Activated CD4-positive, alpha-beta T cell treated with anti-CD3 and anti-CD28 coated beads, Interleukin-10, Interleukin-2, amounts not matched to agents 100 ng/mL and 50 ng/mL, durations not matched to agents 16 hours and 8 hours (primary cell): ENCODE measurements at regions not wholly inside any gene's neighbourhood (a gene's known extent, or its start where the extent isn't known, plus 50 kb on each side); places are given as distances from the start of the nearest gene placed in this dataset.

Experiments used
- DNase-seq: peaks from one replicate; pipeline ENCODE4 v3.0.0-alpha.2; 2020

DNA sequence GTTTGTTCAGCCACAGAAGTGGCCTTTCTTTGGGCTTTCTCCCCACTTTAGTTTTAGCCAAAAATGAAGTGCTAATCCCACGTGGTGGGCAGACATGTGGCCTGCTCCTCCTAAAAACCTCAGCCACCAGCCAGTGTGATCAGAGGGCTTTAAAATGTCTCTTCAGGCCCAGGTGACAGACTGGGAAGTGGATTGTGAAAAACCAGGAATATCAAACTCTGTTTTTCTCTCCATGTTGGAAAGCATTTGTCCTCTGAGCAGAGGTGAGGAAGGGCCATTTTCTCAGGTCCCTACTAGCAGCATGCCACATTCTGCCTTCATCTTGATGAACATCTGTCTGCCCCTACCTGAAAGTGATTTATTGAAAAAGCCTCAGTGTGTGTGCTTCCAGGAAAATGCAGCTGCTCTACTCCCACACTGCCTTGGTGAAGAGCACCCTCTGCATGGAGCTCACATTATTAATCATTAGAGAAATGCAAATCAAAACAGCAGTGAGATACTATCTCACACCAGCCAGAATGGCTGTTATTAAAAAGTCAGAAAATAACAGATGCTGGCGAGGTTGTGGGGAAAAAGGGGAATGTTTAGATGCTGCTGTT lies 181.2 kb upstream of the DMAC1 start:
- peak; percentile 34 for DNase-seq

DNA sequence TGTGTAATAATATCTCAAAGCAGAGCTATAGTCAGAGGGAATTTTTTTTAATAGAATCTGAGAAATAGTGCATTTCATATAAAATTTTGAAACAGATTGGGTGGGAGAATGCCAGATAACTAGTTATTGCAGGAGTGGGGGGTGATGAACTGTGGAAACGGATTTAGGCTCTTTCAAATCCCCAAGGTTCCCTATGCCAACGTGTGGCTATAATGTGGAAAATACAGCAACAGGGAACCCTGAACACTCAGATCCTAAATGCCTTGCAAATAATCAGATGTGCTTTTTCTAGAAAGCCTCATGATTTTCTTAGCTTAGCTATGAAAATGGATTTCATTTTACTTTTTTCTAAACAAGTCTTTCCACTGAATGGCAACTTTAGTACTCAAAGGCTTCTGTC lies 180.5 kb upstream of the DMAC1 start:
- no peak for DNase-seq

DNA sequence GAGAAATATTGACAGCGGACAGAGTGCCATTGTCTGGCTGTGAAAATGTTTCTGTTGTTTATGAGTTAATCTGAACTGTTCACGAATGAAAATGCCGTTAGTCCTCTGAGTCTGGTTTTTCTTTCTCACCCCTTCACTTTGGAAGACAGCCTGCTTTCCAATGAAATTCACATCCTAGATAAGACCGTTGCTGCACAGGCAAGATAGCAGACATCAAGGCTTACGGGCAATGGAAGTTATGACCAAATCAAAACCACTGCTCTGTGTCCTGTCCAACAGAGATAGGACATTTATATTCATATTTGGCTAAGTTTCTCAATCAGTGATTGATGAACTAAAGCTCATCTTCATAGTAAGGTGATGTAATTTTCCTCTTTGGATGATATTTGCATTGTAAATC lies 180.0 kb upstream of the DMAC1 start:
- no peak for DNase-seq

DNA sequence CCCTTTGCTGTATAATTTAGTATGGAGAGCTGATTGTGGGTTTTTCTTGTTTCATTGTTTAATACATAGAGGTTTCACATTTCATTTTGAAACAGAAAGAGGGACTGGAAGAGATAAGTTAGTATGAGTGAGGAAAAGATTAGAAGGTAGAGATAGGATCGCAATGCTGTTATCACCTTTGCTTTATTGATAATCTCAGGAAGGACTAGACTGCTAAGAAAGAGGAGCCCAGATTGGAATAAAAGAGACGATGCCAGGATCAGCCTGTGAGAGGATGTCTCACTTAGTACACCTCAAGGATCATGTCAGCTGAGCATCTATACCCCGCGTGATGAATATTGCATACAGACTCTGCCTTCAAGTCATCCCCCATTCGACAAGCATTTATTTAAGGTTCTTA lies 178.0 kb upstream of the DMAC1 start:
- peak; percentile 39 for DNase-seq

DNA sequence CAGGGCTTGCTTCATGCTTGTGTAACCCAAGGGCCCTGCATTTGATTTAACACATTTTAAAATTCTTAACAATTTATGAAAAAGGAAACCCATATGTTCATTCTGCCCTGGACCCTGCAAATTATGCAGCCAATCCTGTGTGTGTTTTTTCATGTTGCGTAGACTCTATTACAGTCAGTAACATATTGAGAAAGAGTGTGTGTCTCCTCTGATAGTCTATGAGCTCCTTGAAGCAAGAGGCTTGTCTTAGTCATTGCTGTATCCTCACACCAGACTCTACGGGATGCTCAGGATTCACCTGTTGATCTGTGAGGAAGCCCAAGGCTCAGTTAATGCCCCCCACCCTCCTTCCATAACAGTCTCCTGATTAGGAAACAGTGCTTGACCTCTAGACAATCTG lies 177.3 kb upstream of the DMAC1 start:
- peak; percentile 30 for DNase-seq

DNA sequence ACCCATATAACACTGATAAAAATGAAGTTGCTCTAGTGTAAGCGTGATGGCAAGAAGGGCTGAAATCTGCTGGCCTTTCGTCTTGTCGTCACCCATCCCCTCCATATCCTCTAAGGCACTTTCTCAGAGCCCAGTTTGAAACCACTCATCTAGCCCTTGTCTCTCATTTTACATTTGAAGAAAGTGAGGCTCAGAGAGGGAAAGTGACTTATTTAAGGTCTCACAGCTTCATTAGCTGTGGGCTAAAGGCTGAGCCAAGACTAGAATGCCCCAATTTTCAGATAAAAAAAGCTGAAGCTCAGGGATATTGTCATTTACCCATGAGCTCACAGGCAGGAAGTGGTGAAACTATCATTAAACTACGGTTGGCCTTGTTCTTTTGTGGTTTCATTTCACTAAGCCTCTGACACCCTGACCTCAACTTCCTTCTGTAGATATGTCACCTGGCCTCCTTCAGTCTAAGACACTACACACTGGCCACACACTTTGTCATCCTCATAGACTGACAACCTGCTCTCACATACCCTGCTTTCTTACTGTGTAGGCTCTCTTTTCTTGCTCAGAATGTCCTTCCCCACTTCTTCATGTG lies 176.7 kb upstream of the DMAC1 start:
- DNase-seq, result peak; percentile 93

DNA sequence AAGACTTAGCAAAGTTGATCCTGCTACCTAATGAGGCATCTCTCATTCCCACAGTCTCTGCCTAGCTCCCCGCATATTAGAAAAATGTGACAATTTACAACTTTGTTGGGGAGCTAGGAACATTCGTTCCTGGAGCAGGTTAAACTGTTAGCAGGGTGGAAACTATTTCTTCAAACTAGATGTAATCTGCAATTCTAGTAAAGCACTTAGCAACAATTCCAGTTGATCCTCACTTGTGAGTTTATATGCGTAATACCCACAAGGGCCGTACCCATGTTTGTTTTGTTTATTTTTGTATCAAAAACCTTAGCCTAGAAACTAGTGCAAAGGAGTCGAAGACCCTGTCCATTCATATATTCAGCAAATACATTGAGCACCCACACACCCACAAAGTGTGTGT lies 175.8 kb upstream of the DMAC1 start:
- DNase-seq, result no peak

DNA sequence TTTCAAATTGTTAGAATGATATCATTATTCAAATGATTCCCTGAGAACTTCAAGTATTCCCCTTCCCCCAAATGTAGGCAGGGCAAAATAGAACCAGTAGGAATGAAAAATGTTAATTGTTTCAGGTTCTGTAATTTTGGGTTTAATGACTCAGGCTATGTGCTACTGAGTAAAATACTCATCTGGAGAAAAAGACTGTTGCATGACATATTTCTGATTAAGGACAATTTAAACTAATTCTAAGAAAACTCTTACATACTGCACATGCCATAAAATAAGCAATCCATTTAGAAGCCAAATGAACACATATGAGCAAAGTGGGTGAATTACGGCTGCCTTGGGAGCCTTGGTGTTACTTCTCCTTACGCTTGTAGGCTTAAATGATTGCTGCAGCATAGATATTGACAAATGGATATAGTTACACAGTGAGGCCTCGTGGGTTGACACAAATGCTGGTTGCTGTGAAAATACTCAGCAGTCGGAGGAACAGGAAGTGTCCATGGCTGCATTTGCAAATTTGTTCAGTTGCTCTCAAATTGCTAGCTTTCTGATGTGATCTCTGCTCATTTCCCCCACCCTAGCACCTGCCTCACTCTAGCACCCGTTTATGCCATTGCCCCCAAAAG lies 174.9 kb upstream of the DMAC1 start:
- DNase-seq, result peak; percentile 57

DNA sequence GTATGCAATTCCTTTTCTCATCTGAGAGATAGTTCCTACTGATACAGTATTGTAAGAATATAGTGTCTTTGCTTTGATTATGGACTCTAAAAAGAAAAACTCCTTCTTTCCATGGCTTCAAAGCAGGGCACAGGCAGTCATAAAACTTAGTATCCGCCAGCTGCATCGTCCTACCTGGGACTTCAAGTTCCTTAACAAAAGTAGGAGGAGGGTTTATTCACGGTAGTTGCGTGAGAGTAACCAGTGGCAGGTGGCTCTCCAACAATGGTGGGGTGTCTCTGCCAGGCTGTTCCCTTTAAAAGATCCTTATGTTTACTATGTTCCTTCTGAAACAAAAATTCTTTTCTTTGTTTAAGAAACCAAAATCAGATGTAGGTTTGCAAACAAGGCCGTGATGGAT lies 173.5 kb upstream of the DMAC1 start:
- no peak for DNase-seq

DNA sequence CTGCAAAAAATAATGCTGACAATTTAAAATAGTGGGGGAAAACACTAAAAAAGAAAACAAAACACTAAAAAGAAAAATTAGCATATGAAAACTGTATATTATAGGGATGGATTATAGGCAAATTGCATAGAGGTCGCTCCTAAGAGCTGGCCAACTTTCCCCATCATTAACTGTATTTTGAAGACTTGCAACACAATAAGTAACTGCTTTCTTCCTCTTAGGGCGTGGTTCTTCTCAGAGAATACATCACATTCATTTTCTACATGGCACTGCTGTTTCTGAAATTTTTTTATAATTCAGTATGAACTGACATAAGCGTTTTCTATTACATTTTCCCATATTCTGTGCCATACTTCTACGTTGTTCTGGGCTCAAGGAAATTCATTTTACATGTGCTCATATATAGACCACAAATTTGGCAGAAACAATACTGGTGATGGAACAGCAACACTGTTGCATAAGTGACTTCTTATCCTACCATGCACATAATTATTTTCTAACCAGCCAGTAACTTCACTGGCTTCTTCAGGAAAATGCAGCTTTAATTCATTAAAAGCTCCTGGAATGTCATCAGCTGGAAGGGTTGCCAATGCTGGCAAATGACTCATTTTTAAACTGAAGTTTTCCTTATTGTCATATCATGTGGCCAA lies 171.2 kb upstream of the DMAC1 start:
- no peak for DNase-seq

DNA sequence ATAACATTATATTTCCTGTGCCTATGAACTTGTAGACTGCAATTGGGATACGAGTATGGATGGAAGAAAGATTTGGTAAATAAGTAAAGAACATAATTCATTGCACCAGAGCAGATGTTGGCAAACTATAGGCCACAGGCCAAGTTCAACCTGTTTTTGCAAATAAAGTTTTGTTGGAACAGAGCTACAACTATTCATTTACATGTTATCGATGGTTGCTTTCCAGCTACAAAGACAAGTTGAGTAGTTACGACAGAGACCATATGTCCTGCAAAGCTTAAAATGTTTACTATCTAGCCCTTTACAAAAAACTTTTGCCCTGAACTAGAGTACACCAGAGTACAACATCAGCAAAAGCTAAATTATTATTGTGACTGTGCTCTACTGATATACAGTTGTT lies 169.1 kb upstream of the DMAC1 start:
- no peak for DNase-seq

DNA sequence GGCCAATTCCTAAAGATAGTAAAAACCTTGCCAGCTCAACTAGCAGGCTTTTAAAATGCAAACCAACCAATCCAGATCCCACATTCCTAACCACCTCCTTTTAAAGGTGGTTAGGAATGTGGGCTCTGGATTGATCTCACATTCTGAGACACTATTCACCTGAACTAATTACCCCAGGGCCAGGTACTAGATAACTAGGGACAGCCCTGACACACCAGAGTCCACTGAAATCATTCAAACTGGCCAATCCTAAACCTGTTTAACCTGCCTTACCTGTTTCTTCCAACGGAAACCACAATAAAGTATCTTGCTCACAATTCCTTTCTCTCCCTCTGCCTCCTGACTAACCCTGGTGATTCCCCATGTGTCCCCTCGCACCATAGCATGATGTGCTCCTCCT lies 168.3 kb upstream of the DMAC1 start:
- no peak for DNase-seq

DNA sequence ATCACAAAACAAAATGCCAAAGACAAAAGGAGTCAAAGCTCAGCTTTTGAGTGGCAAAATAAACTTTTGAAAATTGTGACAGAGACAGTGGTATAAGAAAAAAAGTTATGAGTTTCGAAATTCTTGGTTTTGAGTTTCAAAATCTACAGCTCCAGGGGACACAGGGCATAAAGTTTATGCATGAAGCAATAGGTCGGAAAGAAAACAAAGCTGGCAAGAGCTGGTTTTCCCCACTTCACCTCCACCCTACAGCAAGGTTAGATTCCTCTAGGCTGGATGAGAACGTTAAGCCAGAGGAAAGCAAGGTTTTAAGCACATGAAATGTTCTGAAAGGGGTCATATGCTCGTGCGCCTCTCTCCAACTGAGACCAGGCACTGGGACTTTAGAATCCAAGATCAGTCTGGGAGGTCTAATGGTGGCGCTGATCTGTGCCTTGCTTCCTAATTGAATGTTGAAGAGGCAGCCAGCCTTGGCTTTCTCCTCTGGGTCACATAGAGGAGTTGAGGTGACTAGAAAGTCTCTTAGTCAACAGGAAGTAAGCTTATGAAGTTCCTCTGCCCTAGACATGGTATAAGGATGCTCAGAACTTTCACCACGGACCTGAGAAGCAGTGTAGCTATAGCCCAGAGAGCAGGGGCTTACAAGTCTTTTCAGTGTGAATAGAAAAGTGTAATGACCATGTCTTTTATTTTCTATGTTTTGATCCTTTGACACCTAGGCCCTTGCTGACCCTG lies 167.7 kb upstream of the DMAC1 start:
- no peak for DNase-seq

DNA sequence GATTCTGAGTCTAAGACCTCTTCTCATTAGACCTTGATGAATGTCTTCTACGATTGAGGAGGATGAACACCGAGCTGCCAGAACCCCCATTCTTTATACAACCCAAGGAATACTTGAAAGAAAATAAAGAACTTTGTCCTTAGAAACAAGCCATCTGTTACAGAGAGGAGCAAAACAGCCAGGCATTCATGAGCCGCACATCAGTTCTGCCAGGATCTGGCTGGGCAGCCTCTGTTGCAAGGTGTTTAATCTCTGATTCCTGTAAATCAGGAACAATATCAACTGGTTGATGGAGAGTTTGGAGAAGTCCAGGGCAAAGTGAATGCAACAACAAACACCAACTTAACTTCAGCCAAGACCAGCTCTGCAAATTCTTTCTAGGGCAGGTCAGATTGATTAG lies 165.5 kb upstream of the DMAC1 start:
- DNase-seq, result no peak

DNA sequence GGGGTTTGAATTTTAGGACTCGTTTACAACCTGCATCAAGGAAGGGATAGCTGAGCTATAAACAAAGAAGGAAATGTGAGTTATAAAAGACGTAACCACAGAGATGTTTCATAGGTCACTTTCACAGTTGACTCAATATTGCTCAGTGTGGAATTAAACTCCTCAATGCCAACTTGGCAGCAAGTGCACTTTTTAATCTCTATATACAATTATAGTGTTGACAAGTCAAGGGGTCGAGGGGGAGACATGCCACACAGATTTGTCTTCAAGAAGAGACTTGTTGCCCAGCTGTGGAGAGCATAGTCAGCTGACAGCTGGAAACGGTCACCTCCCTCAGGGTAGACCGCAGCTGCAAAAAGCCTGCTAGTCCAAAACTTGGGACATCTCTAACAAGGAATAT lies 163.4 kb upstream of the DMAC1 start:
- no peak for DNase-seq

DNA sequence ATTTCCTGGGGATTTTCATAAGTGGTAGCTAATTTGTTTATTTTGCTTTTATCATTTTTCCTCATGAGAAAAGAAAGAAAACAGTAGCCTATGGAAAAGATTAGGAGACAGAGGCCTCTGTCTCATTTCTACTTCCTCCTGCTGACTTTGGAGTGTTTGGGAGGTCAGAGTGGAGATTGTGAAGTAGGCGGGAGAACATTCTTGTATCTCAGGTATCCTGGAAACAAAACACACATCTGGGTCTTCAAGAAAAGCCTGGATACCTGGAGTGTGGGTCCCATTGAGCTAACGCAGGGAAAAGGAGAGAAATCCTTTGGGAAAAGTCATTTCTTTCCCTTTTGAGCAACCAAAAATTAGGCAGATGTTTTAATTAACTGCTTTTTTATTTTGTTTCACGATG lies 161.5 kb upstream of the DMAC1 start:
- no peak for DNase-seq

DNA sequence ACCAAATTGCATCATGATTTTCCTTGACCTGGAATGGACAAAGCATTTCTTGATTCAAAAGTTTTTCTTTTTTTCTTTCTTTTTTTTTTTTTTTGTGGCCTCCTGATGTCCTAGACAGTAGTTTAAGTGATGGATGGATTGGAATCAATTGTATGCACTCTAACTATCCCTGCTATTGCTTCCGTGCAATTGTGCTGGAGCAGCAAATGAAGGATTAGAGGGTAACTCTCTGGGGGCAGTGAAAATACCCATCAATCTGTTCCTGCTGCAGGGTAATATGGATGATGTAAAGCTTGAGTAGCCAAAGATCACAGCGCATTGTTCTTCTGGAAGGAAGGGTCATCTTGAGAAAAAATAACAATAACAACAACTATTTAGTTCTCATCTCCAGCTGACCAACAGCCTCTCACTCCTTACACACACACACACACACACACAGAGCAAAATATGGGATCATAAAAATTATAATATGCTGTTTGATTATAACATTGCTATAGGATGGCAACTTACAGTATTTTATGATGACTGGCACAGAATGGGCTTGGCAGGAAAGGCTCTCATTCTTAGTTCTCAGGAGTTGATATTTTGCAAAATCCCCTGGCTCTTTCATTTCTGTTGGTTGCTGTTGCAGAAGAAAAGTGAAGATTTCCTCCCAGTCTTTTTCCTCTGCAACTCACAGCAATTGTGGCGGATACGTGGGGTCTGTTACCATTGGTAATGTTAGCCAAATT lies 160.9 kb upstream of the DMAC1 start:
- DNase-seq, result no peak

DNA sequence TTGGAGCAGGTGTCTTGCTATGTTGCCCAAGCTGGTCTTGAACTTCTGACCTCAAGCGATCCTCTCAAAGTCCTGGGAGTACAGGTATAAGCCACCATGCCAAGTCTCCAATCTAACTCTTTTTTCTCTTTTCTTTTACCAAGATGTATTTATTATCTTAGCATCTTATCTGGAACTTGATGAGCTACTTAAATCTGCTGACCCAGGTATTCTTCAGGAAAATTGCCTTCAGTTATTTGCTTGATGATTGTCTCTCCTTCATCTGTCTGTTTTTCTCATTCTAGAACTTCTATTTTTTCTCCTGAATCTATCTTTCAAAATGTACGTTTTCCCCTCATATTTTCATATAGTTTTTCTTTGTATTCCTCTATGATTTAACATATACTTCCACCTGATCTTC lies 158.2 kb upstream of the DMAC1 start:
- no peak for DNase-seq

DNA sequence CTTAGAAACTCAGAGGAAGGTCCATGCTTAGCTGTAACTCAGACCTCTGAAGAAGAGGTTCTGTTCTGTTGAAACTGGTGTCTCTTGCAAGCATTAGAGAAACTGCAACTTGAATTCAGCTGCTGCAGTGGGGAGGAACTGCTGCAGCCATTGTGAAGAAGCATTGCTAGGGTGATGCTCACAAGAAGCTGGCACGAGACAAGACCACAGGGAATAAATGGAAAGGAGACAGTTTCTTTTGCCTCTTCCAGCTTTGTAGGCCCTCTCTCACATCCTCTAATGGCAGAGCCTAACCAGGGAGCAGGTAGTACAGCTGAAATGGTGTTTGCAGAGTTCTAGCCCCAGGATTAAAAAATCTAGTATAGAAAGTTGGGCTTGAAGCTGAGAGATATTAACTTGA lies 148.0 kb upstream of the DMAC1 start:
- no peak for DNase-seq

DNA sequence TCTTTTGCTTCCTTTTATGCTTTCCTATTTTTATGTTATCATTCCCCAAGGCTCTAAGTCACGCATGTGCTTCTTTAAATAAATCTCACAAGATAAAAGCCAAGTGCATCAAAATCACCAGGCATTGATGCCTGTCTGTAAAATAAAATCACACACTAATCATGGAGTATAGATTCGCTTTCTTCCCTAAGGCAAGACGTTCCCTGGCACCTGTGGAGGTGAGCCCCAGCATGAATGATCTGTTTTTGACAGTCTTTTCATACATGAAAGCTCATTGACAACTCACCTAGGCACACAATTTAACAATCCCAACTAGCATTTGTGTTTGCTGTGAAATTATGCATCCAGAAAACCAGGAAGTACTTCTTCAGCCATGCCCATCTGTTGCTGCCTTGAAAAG lies 146.9 kb upstream of the DMAC1 start:
- DNase-seq, result no peak

DNA sequence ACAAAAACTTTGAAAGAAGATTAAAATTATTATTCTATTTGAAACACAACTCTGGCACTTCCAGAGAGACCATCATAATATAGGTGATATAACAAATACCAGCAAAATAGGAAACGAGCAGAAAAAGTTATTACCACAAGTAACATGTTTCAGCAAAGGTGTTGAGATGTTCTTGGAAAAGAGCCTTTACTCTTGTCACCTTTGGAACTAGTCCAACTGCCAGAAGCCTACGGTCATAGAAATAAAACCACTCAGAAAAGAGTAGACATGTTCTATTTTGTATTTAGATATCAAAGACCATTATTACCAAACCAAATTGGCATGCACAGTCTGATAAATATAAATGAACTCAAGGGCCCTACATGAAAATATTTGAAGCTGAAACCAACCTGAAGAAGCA lies 145.0 kb upstream of the DMAC1 start:
- no peak for DNase-seq

DNA sequence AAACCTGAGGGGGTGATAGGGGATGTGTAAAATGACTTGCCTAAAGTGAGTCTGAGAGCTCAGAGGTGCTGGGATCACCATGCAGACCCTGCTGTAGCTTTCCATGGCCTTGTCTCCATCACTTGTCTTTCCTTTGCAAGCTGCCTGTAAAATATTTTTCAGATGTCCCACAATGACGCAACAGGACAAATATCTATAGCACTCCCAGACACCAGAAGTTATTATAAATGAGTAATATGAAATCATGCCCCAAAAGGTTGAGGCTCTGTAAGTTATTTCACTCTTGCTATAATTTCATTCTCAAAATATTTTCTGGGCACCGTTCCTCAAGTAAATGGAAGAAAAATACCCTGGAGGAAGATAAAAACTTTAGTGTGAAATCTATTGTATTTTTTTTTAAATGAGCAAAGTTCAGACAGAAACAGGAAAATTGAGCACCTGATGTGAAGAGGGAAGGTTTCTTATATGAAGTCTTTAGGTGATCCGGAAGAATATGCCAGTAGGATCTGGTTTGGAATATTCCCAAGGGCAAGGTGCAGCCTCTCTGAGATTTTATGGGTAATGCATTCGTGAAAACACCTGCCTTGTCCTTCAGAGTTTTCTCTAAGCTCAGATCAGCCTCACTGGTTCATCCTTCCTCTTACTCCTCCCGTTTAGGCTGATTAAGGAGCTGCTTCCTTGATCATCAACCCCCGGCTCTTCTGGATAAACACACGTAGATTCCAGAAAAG lies 138.3 kb upstream of the DMAC1 start:
- no peak for DNase-seq
